Astrocyte (in vitro differentiated cells and primary cell): ENCODE measurements at regions not wholly inside any gene's neighbourhood (a gene's known extent, or its start where the extent isn't known, plus 50 kb on each side); places are given as distances from the start of the nearest gene placed in this dataset.

Experiments
- DNase-seq: peaks from one replicate; pipeline ENCODE4 v3.0.0-alpha.2; 2010; ENCODE audit warnings: low read depth
- FAIRE-seq: peaks from 2 replicates; lab custom pipeline; 2011; peaks lifted over from hg19 to GRCh38; lab: Jason Lieb, UNC
- H2AFZ ChIP-seq: 2 replicates; pipeline ENCODE4 v1.6.0; 2012; ENCODE audit warnings: low read depth, low read length, inconsistent platforms
- H3K27ac ChIP-seq: 2 replicates; pipeline ENCODE4 v1.5.1; 2011; ENCODE audit warnings: low read depth, low read length, inconsistent platforms
- H3K27me3 ChIP-seq: 2 replicates; pipeline ENCODE4 v1.6.0; 2011; ENCODE audit warnings: low read length, inconsistent platforms; ENCODE audit not compliant: insufficient read depth
- H3K36me3 ChIP-seq: 2 replicates; pipeline ENCODE4 v1.5.1; 2011; ENCODE audit warnings: low read length, inconsistent platforms; ENCODE audit not compliant: insufficient read depth
- H3K4me1 ChIP-seq: 2 replicates; pipeline ENCODE4 v1.5.1; 2011; ENCODE audit warnings: low read length, inconsistent platforms; ENCODE audit not compliant: insufficient read depth
- H3K4me2 ChIP-seq: 2 replicates; pipeline ENCODE4 v1.6.0; 2012; ENCODE audit warnings: low read length, inconsistent platforms
- H3K4me3 ChIP-seq: 2 replicates; pipeline ENCODE4 v1.5.1; 2011; ENCODE audit warnings: low read depth, mild to moderate bottlenecking, low read length, inconsistent platforms; ENCODE audit not compliant: insufficient read depth
- H3K79me2 ChIP-seq: 2 replicates; pipeline ENCODE4 v1.6.0; 2012; ENCODE audit warnings: mild to moderate bottlenecking, low read length, inconsistent platforms; ENCODE audit not compliant: insufficient read depth
- H3K9ac ChIP-seq: 2 replicates; pipeline ENCODE4 v1.6.0; 2012; ENCODE audit warnings: mild to moderate bottlenecking, low read length, inconsistent platforms
- H3K9me3 ChIP-seq: 2 replicates; pipeline ENCODE4 v1.5.1; 2012; ENCODE audit warnings: low read depth, mild to moderate bottlenecking, low read length, inconsistent platforms; ENCODE audit not compliant: insufficient read depth
- H4K20me1 ChIP-seq: 2 replicates; pipeline ENCODE4 v1.6.0; 2012; ENCODE audit warnings: low read length, inconsistent platforms; ENCODE audit not compliant: insufficient read depth
- H3K27ac Mint-ChIP-seq: one replicate; pipeline ENCODE4 v1.8.0; 2021; ENCODE audit warnings: mild to moderate bottlenecking, mixed read lengths; ENCODE audit not compliant: unreplicated experiment
- H3K27me3 Mint-ChIP-seq: one replicate; pipeline ENCODE4 v1.8.0; 2021; ENCODE audit warnings: low read depth, mixed read lengths; ENCODE audit not compliant: unreplicated experiment
- H3K36me3 Mint-ChIP-seq: one replicate; pipeline ENCODE4 v1.8.0; 2021; ENCODE audit warnings: low read depth, mixed read lengths; ENCODE audit not compliant: unreplicated experiment
- H3K4me1 Mint-ChIP-seq: one replicate; pipeline ENCODE4 v1.8.0; 2021; ENCODE audit warnings: low read depth, mixed read lengths; ENCODE audit not compliant: unreplicated experiment
- H3K4me3 Mint-ChIP-seq: one replicate; pipeline ENCODE4 v1.8.0; 2021; ENCODE audit warnings: mild to moderate bottlenecking, moderate library complexity, mixed read lengths; ENCODE audit not compliant: unreplicated experiment
- H3K9me3 Mint-ChIP-seq: one replicate; pipeline ENCODE4 v1.8.0; 2021; ENCODE audit warnings: mild to moderate bottlenecking, mixed read lengths; ENCODE audit not compliant: unreplicated experiment
- CTCF ChIP-seq: IDR thresholded peaks from 2 replicates; pipeline ENCODE4 v1.5.1; 2011; ENCODE audit warnings: low read depth, mild to moderate bottlenecking, inconsistent platforms, low read length, moderate library complexity; ENCODE audit not compliant: insufficient read depth
- EZH2 ChIP-seq: IDR thresholded peaks from 2 replicates; pipeline ENCODE4 v1.6.1; 2012; ENCODE audit warnings: mild to moderate bottlenecking, low read length, inconsistent platforms; ENCODE audit not compliant: insufficient read depth

DNA sequence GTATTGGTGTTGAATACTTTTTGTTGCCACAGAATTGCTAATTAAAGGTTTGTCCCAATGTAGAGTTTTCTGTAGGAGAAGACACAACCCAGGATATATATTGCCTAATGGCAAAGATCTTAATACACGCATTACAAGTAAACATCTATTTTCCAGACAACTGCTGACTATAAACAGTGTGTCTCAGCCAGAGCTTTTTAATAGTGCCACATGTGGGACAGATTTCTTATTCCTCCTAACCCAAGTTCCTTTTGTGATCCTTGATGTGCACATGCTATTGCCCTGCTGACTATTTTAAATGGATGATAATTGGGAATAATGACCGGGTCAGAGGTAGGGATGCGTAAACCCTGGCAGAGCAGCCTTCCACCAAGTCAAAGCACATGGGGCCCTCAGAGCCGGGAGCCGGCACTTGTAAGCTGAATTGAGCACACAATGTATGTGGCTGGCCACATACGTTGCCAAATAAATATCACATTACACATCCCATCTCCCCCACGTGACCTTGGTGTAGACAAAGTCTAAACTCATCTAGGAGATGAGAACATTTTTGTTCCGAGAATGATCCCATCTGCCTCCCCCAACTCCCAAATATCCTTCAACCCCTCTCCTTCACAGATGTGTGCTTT is 209.8 kb upstream of the NFIA start:
- Mint-ChIP-seq H3K27me3 (no peaks in the 10 kb centered on the region), H3K36me3 (no peaks in the 10 kb centered on the region), H3K9me3 (no peaks in the 10 kb centered on the region), H3K4me3 (no peak overlapping the region), H3K4me1 (peaks cover 2% of the 10 kb centered on the region), H3K27ac (no peak overlapping the region)
- no peak overlapping the region for H3K4me2 ChIP-seq
- DNase-seq (no peak), FAIRE-seq (no peak)
- TF ChIP-seq CTCF = no peak
- TF ChIP-seq EZH2 = no peak
- no peak overlapping the region for H3K27ac ChIP-seq
- H3K4me3 ChIP-seq = no peak overlapping the region
- H2AFZ ChIP-seq = no peak overlapping the region
- peaks cover 7% of the 10 kb centered on the region for H3K4me1 ChIP-seq
- H3K9me3 ChIP-seq = no peaks in the 10 kb centered on the region
- H3K27me3 ChIP-seq = peaks cover 9% of the 10 kb centered on the region
- no peak overlapping the region for H3K9ac ChIP-seq
- no peaks in the 10 kb centered on the region for H4K20me1 ChIP-seq
- no peaks in the 10 kb centered on the region for H3K79me2 ChIP-seq
- no peaks in the 10 kb centered on the region for H3K36me3 ChIP-seq

DNA sequence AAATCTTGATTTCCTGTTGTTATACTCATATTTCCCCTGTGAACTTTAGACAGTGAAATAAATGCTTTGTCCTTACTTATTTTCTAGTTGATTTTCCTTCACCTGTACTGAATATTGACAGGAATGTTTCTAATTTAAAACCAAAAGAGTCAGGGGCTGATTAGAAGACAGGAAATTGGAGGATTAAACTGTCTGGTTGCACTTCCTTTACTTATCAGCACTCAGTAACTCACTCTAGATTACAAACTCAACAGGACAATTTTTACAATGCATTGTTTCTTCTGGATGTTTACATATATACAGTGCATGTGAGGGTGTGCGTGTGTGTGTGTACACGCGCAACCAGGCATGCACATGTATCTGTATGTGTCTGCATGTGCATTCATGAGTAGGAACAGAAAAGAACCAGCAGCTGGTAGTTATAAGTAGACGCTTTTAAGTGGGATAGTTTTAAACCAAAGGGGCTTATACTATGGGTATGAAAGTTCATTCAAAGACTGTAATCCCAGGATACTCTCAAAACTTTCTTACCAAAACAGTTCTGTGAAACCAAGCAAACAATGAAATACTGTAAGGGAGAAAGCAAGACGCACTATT is 212.0 kb upstream of the NFIA start:
- H3K36me3 Mint-ChIP-seq = no peaks in the 10 kb centered on the region
- H3K27me3 Mint-ChIP-seq = no peaks in the 10 kb centered on the region
- no peak overlapping the region for H3K27ac Mint-ChIP-seq
- DNase-seq (no peak), FAIRE-seq (no peak)
- H3K9me3 Mint-ChIP-seq = no peaks in the 10 kb centered on the region
- no peak overlapping the region for H3K4me3 Mint-ChIP-seq
- Histone ChIP-seq H3K4me2 (no peak overlapping the region), H3K27ac (no peak overlapping the region), H3K9ac (no peak overlapping the region), H3K27me3 (peaks cover 30% of the 10 kb centered on the region), H3K36me3 (no peaks in the 10 kb centered on the region), H2AFZ (no peak overlapping the region), H4K20me1 (no peaks in the 10 kb centered on the region), H3K4me3 (no peak overlapping the region), H3K4me1 (peaks cover 7% of the 10 kb centered on the region), H3K79me2 (no peaks in the 10 kb centered on the region), H3K9me3 (no peaks in the 10 kb centered on the region)
- H3K4me1 Mint-ChIP-seq = peaks cover 2% of the 10 kb centered on the region
- TF ChIP-seq CTCF (no peak), EZH2 (no peak)
